ENCODE measurements at regions not wholly inside any gene's neighbourhood (a gene's known extent, or its start where the extent isn't known, plus 50 kb on each side); places are given as distances from the start of the nearest gene placed in this dataset.

GRCh38 chr1:79326875-79327274, 320.3 kb upstream of the ADGRL4 start:
- H3K36me3 Mint-ChIP-seq (ENCODE audit: low read depth), result peaks cover 8% of the 10 kb centered on the region
- peaks cover 20% of the 10 kb centered on the region for H3K4me1 Mint-ChIP-seq
- H3K27ac Mint-ChIP-seq (ENCODE audit: unreplicated experiment), result no peak overlapping the region
- peaks cover 7% of the 10 kb centered on the region for H3K9me3 Mint-ChIP-seq
- no peaks in the 10 kb centered on the region for H3K27me3 Mint-ChIP-seq (ENCODE audit: low read depth)
- DNase-seq (ENCODE audit: low read depth, low spot score), result no peak
- H3K4me3 Mint-ChIP-seq, result no peak overlapping the region
- no peak for TF ChIP-seq CTCF (conservative IDR thresholded peaks at IDR 0.05)

GRCh38 chr1:79325705-79326104, 319.2 kb upstream of the ADGRL4 start:
- H3K36me3 Mint-ChIP-seq (ENCODE audit: low read depth), result peaks cover 8% of the 10 kb centered on the region

GRCh38 chr1:79325126-79325525, 318.6 kb upstream of the ADGRL4 start:
- no peak for DNase-seq (ENCODE audit: low read depth, low spot score)
- Mint-ChIP-seq H3K27me3 (ENCODE audit: low read depth) (no peaks in the 10 kb centered on the region), H3K27ac (ENCODE audit: unreplicated experiment) (no peak overlapping the region), H3K4me3 (no peak overlapping the region), H3K4me1 (peaks cover 20% of the 10 kb centered on the region), H3K9me3 (peaks cover 7% of the 10 kb centered on the region), H3K36me3 (ENCODE audit: low read depth) (peaks cover 8% of the 10 kb centered on the region)
- TF ChIP-seq CTCF (conservative IDR thresholded peaks at IDR 0.05), result no peak

More at GRCh38 chr1:79325705-79326104, 319.2 kb upstream of the ADGRL4 start:
- DNase-seq (ENCODE audit: low read depth, low spot score), result no peak
- Mint-ChIP-seq H3K27ac (ENCODE audit: unreplicated experiment) (no peak overlapping the region), H3K4me3 (no peak overlapping the region), H3K27me3 (ENCODE audit: low read depth) (no peaks in the 10 kb centered on the region), H3K4me1 (peaks cover 20% of the 10 kb centered on the region), H3K9me3 (peaks cover 7% of the 10 kb centered on the region)
- TF ChIP-seq CTCF (conservative IDR thresholded peaks at IDR 0.05), result no peak

GRCh38 chr1:79323239-79324025, 316.9 kb upstream of the ADGRL4 start:
- Mint-ChIP-seq H3K27ac (ENCODE audit: unreplicated experiment) (no peak overlapping the region), H3K4me1 (peaks cover 13% of the 10 kb centered on the region), H3K4me3 (no peak overlapping the region), H3K9me3 (peaks cover 7% of the 10 kb centered on the region), H3K27me3 (ENCODE audit: low read depth) (no peaks in the 10 kb centered on the region), H3K36me3 (ENCODE audit: low read depth) (peaks cover 8% of the 10 kb centered on the region)
- no peak for TF ChIP-seq CTCF (conservative IDR thresholded peaks at IDR 0.05)
- no peak for DNase-seq (ENCODE audit: low read depth, low spot score)

- TF ChIP-seq CTCF (conservative IDR thresholded peaks at IDR 0.05), result no peak
- Mint-ChIP-seq H3K9me3 (peaks cover 7% of the 10 kb centered on the region), H3K27ac (ENCODE audit: unreplicated experiment) (no peak overlapping the region), H3K27me3 (ENCODE audit: low read depth) (no peaks in the 10 kb centered on the region), H3K36me3 (ENCODE audit: low read depth) (peaks cover 8% of the 10 kb centered on the region), H3K4me3 (no peak overlapping the region), H3K4me1 (peaks cover 4% of the 10 kb centered on the region)
- DNase-seq (ENCODE audit: low read depth, low spot score), result no peak
Measured at GRCh38 chr1:79322511-79323027, 316.0 kb upstream of the ADGRL4 start.
